HG03159 (cell line): ENCODE measurements at regions not wholly inside any gene's neighbourhood (a gene's known extent, or its start where the extent isn't known, plus 50 kb on each side); places are given as distances from the start of the nearest gene placed in this dataset.

ENCODE experiments used
- ATAC-seq: cut with Tn5 transposase; IDR thresholded peaks from one replicate; pipeline ENCODE4 v1.9.1; 2021; ENCODE audit warnings: mild to moderate bottlenecking, moderate library complexity; ENCODE audit not compliant: unreplicated experiment

- no peak for ATAC-seq
These were observed 330.8 kb downstream of the NPHP4 start for GRCh38 chr1:5661196-5662085.

GRCh38 chr1:5660141-5660935 lies 331.9 kb downstream of the NPHP4 start:
- ATAC-seq = no peak

- no peak for ATAC-seq
These were observed 332.6 kb downstream of the NPHP4 start for GRCh38 chr1:5659606-5660005.

GRCh38 chr1:5658340-5659316 lies 333.6 kb downstream of the NPHP4 start:
- ATAC-seq = no peak

- ATAC-seq = no peak
These were observed 340.0 kb downstream of the NPHP4 start for GRCh38 chr1:5651964-5652821.

GRCh38 chr1:5651473-5651872 lies 340.8 kb downstream of the NPHP4 start:
- no peak for ATAC-seq

- ATAC-seq = no peak
These were observed 341.2 kb downstream of the NPHP4 start for GRCh38 chr1:5651027-5651410.

- ATAC-seq = no peak
These were observed 341.8 kb downstream of the NPHP4 start for GRCh38 chr1:5650283-5651026.

- ATAC-seq = no peak
These were observed 342.4 kb downstream of the NPHP4 start for GRCh38 chr1:5649795-5650194.

GRCh38 chr1:5649166-5649551 lies 343.1 kb downstream of the NPHP4 start:
- no peak for ATAC-seq

- ATAC-seq = no peak
These were observed 343.6 kb downstream of the NPHP4 start for GRCh38 chr1:5648410-5649165.

- no peak for ATAC-seq
These were observed 345.0 kb downstream of the NPHP4 start for GRCh38 chr1:5647234-5647633.

- no peak for ATAC-seq
These were observed 345.6 kb downstream of the NPHP4 start for GRCh38 chr1:5646486-5647149.

GRCh38 chr1:5645929-5646328 lies 346.3 kb downstream of the NPHP4 start:
- no peak for ATAC-seq

- ATAC-seq = no peak
These were observed 347.2 kb downstream of the NPHP4 start for GRCh38 chr1:5645135-5645399.

GRCh38 chr1:5644281-5645134 lies 347.7 kb downstream of the NPHP4 start:
- no peak for ATAC-seq

- no peak for ATAC-seq
These were observed 348.7 kb downstream of the NPHP4 start for GRCh38 chr1:5643360-5644107.
